Panc1 (cell line): ENCODE measurements at regions not wholly inside any gene's neighbourhood (a gene's known extent, or its start where the extent isn't known, plus 50 kb on each side); places are given as distances from the start of the nearest gene placed in this dataset.

Experiments
- ATAC-seq: fragments of 200-7000 bp; cut with Tn5 transposase; 2 replicates; pipeline ENCODE4 v1.9.1; 2020; ENCODE audit warnings: mild to moderate bottlenecking, moderate library complexity
- BruUV-seq: library from RNA; stranded (reverse); fragments of 400-500 nt; replicated peaks from 2 replicates; lab custom pipeline; 2021; lab: Mats Ljungman, UMichigan
- CTCF ChIA-PET: fragments of 300-600 bp; sonication (Branson Sonifier 250); formaldehyde crosslinking; loops from one replicate; lab custom pipeline; 2022; ENCODE audit warnings: antibody characterized with exemption; lab: Charles Lee
- POLR2A ChIA-PET: fragments of 300-600 bp; sonication (Branson Sonifier 250); formaldehyde crosslinking; loops from one replicate; lab custom pipeline; 2022; ENCODE audit warnings: antibody characterized with exemption; lab: Charles Lee
- DNase-seq: peaks from one replicate; pipeline ENCODE4 v3.0.0-alpha.2; 2010; ENCODE audit warnings: low read depth, low spot score
- H3K27ac ChIP-seq: 2 replicates; pipeline ENCODE4 v1.5.1; 2011; ENCODE audit warnings: mild to moderate bottlenecking, low read length, inconsistent platforms
- H3K27me3 ChIP-seq: fragments of 200-500 bp; sonication (Bioruptor generic); 2 replicates; pipeline ENCODE4 v1.6.0; 2014; ENCODE audit warnings: low read length, inconsistent platforms; ENCODE audit not compliant: control insufficient read depth, insufficient read depth
- H3K36me3 ChIP-seq: fragments of 200-500 bp; sonication (Bioruptor generic); 2 replicates; pipeline ENCODE4 v1.5.1; 2014; ENCODE audit warnings: inconsistent platforms, mild to moderate bottlenecking, low read length, moderate library complexity; ENCODE audit not compliant: control insufficient read depth, insufficient read depth
- H3K4me1 ChIP-seq: 2 replicates; pipeline ENCODE4 v1.5.1; 2011; ENCODE audit warnings: inconsistent platforms, mild to moderate bottlenecking, low read length, moderate library complexity; ENCODE audit not compliant: control insufficient read depth, insufficient read depth
- H3K4me3 ChIP-seq, 2 experiments: 2 replicates each; pipeline ENCODE4 v1.5.1; 2011 to 2012; ENCODE audit warnings: low read depth in 2 of 2, low read length in 2 of 2, mild to moderate bottlenecking in 2 of 2, inconsistent platforms in 1 of 2, moderate library complexity in 1 of 2
- H3K9me3 ChIP-seq: fragments of 200-500 bp; sonication (Bioruptor generic); 2 replicates; pipeline ENCODE4 v1.5.1; 2014; ENCODE audit warnings: low read depth, mild to moderate bottlenecking, inconsistent platforms, low read length, moderate library complexity; ENCODE audit not compliant: control insufficient read depth, insufficient read depth
- CTCF ChIP-seq: fragments of 450-650 bp; IDR thresholded peaks from 2 replicates; pipeline ENCODE4 v1.5.1; 2017; ENCODE audit warnings: mild to moderate bottlenecking
- POLR2AphosphoS5 ChIP-seq: IDR thresholded peaks from 2 replicates; pipeline ENCODE4 v1.6.1; 2012; ENCODE audit warnings: mild to moderate bottlenecking, low read depth, low read length, moderate library complexity
- REST ChIP-seq, 2 experiments: IDR thresholded peaks; 2 replicates each; pipeline ENCODE4 v1.6.1; 2011 to 2012; ENCODE audit warnings: low read depth in 2 of 2, control low read depth in 1 of 2, low read length in 1 of 2, mild to moderate bottlenecking in 1 of 2, moderate library complexity in 1 of 2; ENCODE audit not compliant: insufficient read depth in 1 of 2
- SIN3A ChIP-seq: IDR thresholded peaks from 2 replicates; pipeline ENCODE4 v1.6.1; 2012; ENCODE audit warnings: low read depth, mild to moderate bottlenecking, low read length, moderate library complexity, borderline replicate concordance; ENCODE audit not compliant: insufficient read depth
- TCF7L2 ChIP-seq: IDR thresholded peaks from 2 replicates; pipeline ENCODE4 v1.6.1; 2011; ENCODE audit warnings: mild to moderate bottlenecking, low read depth, low read length, inconsistent platforms
- in situ Hi-C: cut with HindIII; loops from 2 replicates; pipeline ENCODE4 v1.10.0; 2016; ENCODE audit warnings: low sequenced_read_pairs, low pct_unique_long_range_greater_than_20kb
- intact Hi-C: fragments of 100-400 bp; cut with micrococcal nuclease; formaldehyde crosslinking; loops from one replicate; pipeline ENCODE4 v1.10.0; 2022; ENCODE audit not compliant: unreplicated experiment

DNA sequence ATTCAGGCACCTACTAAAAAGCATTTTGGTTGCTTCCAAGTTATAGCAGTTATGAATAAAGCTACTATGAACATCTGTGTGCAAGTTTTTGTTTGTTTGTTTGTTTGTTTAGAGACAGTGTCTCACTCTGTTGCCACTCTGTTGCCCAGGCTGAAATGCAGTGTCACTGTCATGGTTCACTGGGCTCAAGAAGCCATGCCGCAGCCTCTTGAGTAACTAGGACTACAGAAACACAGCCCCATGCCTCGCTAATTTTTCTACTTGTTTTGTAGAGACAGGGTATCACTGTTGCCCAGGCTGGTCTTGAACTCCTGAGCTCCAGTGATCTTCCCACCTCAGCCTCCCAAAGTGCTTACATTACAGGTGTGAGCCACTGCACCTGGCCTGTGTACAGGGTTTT is 795.9 kb downstream of the EPHA7 start:
- Histone ChIP-seq H3K4me3 (no peak overlapping the region), H3K27ac (no peak overlapping the region), H3K27me3 (no peaks in the 10 kb centered on the region), H3K4me1 (no peaks in the 10 kb centered on the region), H3K9me3 (no peaks in the 10 kb centered on the region), H3K36me3 (no peaks in the 10 kb centered on the region)
- POLR2A ChIA-PET = no interaction called here
- intact Hi-C loops (no loop called here), in situ Hi-C loops (no loop called here)
- CTCF ChIA-PET = no interaction called here
- TF ChIP-seq REST (IDR thresholded peaks at IDR 0.05; ENCODE audit: insufficient read depth in 1 of 2, low read depth in 2 of 2, low read length in 1 of 2) = no peak
- TF ChIP-seq POLR2AphosphoS5 = no peak
- no peak for TF ChIP-seq TCF7L2
- TF ChIP-seq CTCF = no peak
- no peak for TF ChIP-seq SIN3A
- no peak for ATAC-seq
- DNase-seq = no peak
- no TSS peak for BruUV-seq

DNA sequence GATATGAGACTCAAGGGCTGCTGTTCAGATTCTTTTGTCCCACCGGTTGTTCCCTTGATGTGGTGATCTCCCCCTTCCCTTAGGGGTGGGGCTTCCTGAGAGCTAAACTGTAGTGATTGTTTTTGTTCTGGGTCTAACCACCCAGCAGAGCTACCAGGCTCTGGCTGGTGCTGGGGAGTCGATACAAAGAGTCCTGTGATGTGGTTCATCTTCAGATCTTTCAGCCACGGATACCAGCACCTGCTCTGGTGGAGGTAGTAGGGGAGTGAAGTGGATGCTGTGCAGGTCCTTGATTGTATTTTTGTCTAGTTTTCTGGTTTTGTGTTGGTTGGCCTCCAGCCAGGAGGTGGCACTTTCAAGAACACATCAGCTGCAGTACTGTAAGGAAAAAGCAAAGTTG is 801.6 kb downstream of the EPHA7 start:
- Histone ChIP-seq H3K4me3 (no peak overlapping the region), H3K4me1 (no peaks in the 10 kb centered on the region), H3K27ac (no peak overlapping the region), H3K27me3 (no peaks in the 10 kb centered on the region), H3K9me3 (no peaks in the 10 kb centered on the region), H3K36me3 (no peaks in the 10 kb centered on the region)
- ATAC-seq (no peak), DNase-seq (no peak)
- in situ Hi-C loops = no loop called here
- ChIA-PET POLR2A (no interaction called here), CTCF (no interaction called here)
- TF ChIP-seq REST (IDR thresholded peaks at IDR 0.05; ENCODE audit: insufficient read depth in 1 of 2, low read depth in 2 of 2, low read length in 1 of 2) = no peak
- TF ChIP-seq TCF7L2 = no peak
- TF ChIP-seq POLR2AphosphoS5 = no peak
- BruUV-seq = no TSS peak
- intact Hi-C loops = no loop called here
